ENCODE measurements at regions not wholly inside any gene's neighbourhood (a gene's known extent, or its start where the extent isn't known, plus 50 kb on each side); places are given as distances from the start of the nearest gene placed in this dataset.

- TF ChIP-seq POLR2AphosphoS5 (IDR thresholded peaks at IDR 0.05), result no peak
- TF ChIP-seq POLR2A (IDR thresholded peaks at IDR 0.05), result no peak
- no peak for TF ChIP-seq CTCF (IDR thresholded peaks at IDR 0.05)
These were observed 246.6 kb downstream of the INSC start for GRCh38 chr11:15361316-15361715.
